HG03045 (cell line): ENCODE measurements at regions not wholly inside any gene's neighbourhood (a gene's known extent, or its start where the extent isn't known, plus 50 kb on each side); places are given as distances from the start of the nearest gene placed in this dataset.
"Not testable (repeated sequence)": the region's sequence is repeated elsewhere in the genome, so short reads cannot be mapped to it uniquely, and the experiment has no call there.

Experiments used
- ATAC-seq: cut with Tn5 transposase; IDR thresholded peaks from one replicate; pipeline ENCODE4 v1.9.1; 2021; ENCODE audit warnings: mild to moderate bottlenecking, moderate library complexity; ENCODE audit not compliant: unreplicated experiment

GRCh38 chr4:26204249-26204825, 116.5 kb upstream of the RBPJ start:
- ATAC-seq: no peak

DNA sequence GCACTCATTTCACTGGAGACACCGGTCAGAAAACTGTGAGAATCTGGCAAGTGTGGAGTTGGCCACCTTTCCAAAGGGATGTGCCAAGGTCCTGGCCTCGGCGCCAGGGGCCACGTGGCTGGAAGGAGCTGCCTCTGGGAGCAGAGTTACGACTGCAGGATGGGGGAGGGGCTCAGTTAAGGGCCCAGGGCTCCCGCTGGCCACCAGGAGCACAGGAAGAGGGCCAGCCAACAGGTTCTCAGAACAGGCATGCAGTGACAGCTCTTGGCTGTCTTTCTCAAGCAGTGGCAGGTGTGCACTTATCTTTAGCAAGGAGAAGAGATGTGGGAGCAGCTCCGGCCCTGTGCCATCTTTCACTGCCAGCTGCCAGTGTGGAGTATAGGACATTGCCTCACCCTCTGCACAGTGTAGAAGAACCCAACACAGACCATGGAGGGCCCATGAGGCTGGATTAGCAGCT, 115.9 kb upstream of the RBPJ start:
- no peak for ATAC-seq

GRCh38 chr4:26206339-26206738, 114.5 kb upstream of the RBPJ start:
- ATAC-seq: no peak

DNA sequence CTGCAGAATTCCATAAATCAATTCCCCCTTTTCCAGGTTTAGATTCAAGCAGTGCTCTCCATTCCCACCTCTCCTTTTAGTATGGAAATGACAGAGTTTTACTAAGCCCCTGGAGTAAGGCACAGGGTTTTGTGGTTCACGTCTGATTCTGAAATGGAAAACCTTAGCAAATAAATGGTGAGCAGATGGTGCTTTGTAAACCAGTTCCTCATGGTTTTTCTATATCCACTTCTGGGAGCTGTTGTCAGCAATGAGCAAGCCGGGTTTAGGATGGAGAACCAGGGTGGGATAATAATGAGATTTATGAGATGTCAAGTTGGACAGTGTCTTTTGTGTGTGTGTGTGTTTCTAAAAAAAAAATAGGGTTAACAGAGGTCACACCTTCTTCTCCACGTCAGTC, 113.8 kb upstream of the RBPJ start:
- ATAC-seq: no peak

GRCh38 chr4:26207631-26208030, 113.2 kb upstream of the RBPJ start:
- ATAC-seq: no peak

GRCh38 chr4:26208237-26208994, 112.4 kb upstream of the RBPJ start:
- ATAC-seq: no peak

DNA sequence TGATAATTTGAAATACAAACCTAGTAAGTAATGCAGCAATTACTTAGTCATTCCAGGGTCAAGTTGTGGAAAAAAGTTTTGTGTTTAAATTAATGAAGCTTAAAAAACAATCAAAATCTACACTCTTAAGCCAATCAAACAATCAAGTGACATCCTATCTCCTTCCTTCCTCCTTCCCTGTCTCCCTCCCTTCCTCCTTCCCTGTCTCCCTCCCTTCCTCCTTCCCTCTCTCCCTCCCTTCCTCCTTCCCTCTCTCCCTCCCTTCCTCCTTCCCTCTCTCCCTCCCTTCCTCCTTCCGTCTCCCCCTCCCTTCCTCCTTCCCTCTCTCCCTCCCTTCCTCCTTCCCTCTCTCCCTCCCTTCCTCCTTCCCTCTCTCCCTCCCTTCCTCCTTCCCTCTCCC, 111.4 kb upstream of the RBPJ start:
- ATAC-seq: not testable (repeated sequence)

DNA sequence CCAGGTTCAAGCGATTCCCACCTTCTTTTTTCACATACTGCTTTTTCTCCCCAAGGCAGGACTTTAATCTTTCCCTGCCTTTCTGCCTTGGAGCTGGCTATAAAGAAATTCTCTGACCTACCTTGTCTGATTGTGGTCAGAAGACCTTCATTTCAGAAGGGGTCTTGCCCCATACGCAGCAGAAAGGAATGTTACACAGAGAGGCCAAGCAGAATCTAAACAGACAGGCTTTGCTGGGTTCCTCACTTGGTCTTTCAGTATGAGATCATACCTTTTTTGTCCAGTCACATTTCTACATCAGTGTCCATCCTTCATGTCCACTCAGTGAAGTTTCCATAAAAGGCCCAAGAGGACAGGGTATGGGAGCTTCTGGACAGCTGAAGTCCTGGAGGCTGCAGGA, 108.3 kb upstream of the RBPJ start:
- ATAC-seq: no peak

GRCh38 chr4:26213317-26213716, 107.5 kb upstream of the RBPJ start:
- ATAC-seq: no peak

- ATAC-seq: no peak
These were observed 105.8 kb upstream of the RBPJ start for GRCh38 chr4:26214994-26215393.

DNA sequence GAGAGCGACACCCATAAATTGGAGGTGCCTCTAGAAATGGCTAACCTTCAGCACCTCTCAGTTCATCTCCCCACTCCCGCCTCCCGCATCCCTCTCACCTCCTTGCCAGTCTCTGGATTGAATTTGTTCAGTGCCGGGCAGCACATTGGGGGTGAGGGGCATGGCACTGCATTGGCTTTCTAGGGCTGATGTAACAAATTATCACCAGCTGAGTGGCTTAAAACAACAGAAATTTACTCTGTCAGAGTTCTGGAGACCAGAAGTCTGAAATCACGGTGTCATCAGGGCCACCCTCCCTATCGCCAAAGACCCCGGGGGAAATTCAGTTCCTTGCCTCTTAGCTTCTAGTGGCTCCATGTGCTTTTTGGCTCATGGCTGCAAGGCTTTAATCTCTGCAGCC, 105.1 kb upstream of the RBPJ start:
- ATAC-seq: no peak

- ATAC-seq: no peak
These were observed 103.3 kb upstream of the RBPJ start for GRCh38 chr4:26217481-26217880.

DNA sequence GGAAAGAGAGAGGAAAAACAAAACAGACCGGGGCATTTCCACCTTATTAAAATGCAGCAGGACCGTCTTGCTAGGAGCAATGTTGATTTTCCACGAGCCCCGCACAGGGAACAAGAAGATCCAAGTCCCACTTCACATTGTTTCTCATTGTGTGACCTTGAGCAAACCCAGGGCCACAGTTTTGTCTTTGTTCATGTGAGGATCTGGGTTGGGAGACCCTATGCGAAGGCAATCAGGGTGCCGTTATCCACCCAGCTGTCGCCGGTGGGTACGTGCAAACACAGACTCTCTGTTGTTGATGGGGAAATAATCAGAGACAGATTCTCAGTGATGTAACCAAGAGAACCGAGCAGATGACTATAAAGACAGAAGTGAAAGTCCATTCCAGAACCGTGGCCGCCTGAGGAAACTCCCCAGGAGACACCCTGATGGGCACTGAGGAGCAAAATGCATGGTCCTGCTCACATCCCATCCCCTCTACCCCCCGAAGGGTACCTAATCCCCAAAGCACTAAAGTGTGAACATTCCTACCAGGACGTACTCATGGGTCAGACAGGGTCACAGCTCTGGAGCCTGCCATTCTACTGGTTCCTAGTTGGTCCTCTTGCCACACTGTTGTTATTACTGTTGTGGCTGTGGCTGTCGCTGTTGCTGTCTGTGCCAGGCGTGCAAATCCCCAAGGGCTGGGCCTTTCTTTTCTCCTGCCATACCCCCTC, 102.7 kb upstream of the RBPJ start:
- peak; percentile 69 for ATAC-seq

DNA sequence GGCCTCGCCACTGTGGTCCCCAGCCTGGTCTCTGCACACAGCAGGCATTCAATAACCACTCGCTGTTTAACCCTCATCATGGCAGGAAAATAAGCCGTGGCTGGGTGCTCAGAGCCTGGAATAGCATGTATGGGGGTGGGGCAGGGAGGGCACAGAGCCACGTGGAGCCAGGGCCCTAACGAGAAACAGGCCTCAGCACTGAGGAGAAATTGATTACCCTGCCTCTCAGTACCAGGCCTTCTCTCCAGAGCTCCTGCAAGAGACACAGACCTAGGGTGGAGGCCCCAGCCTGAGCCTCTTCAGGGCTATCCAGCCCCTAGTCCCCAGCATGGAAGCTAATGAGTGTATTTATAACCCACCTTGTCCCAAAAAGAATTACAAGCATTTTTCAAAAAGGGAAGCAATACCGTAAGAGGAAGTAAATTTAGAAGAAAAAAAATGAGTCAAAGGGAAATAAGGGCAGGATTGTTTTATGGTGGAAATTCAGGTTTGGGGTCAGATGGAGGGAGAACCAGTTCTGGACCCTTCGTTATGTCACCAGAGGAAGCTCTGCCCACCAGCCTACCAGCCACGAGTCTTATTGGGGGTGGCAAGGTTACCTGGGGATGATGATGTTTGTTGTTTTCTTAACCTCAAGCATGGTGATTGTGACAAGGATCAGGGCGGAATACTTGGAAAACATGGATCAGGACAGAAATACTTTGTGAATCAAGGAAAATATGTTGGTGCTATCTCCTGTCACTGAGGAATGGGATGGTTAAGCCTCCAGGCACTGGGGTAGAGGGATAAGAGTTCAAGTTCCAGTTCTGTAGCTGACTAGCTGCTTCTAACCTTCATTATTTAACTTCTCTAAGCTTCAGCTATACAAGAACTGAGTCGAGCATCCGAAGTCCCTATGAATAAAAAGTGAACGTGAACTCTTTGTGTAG, 101.9 kb upstream of the RBPJ start:
- peak; percentile 32 for ATAC-seq

- no peak for ATAC-seq
These were observed 100.1 kb upstream of the RBPJ start for GRCh38 chr4:26220696-26221095.

DNA sequence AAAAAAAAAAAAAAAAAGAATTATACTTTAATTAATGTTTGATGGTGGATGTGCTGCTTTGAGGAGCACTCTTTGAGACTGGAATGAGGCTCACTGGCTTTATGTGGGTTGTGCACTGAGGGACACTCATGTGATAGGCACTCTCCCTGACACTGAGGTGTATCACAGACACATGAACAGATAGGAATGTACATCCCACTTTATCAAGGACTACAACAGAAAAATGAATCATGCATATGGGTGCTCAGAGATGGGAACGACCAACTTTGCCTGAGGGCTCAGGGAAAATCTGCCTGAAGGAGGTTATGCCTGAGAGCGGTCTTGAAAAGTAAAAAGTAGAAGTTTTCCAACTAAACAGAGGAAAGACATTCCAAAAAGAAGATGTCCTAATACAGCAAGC, 97.7 kb upstream of the RBPJ start:
- no peak for ATAC-seq

DNA sequence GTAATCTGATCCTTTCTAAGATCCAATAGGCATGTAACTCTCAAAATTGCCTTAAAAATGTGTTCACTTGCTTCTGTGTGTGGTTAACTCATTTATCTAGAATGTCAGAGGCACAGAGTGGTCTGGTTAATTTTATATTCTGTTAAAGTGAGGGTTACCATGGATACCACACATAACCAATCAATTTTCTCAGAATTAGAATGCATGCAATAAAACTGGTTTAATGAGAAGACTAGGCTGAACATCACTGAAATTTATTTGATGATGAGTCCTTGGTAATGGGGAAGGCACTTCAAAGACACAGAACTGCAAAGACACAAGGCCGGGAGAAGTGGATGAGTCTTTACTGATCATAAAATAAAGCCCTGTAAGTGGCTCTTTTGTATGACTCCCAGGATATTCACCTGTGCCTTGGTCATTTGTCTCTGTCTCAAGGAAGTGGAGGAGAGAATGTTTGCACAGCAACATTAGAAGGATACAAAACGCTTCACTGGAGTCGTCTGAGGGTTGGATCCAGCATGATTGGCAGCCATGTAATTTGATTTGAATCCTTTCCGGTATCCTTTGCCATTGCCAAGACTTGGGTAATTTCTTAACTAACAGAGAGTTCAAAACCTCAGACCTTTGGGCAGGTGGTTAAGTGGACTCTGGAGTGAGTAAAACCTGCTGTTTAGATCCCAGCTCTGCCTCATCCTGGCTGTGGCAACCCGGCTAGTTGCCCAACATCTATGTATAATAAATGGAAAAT, 94.0 kb upstream of the RBPJ start:
- ATAC-seq: no peak

GRCh38 chr4:26227601-26228229, 93.1 kb upstream of the RBPJ start:
- ATAC-seq: no peak

GRCh38 chr4:26228883-26229282, 91.9 kb upstream of the RBPJ start:
- no peak for ATAC-seq

GRCh38 chr4:26229974-26230373, 90.8 kb upstream of the RBPJ start:
- ATAC-seq: no peak
